SK-N-MC (cell line): ENCODE measurements at regions not wholly inside any gene's neighbourhood (a gene's known extent, or its start where the extent isn't known, plus 50 kb on each side); places are given as distances from the start of the nearest gene placed in this dataset.

Experiments used
- EZH2 ChIP-seq: fragments of 200-600 bp; sonication (generic); IDR thresholded peaks from one replicate; pipeline ENCODE4 v1.6.1; 2017; ENCODE audit warnings: antibody characterized with exemption
- FOXP2 ChIP-seq: optimal IDR thresholded peaks from 2 replicates; pipeline ENCODE3; 2011; ENCODE audit warnings: mild to moderate bottlenecking, moderate library complexity; ENCODE audit not compliant: insufficient read depth; ENCODE audit errors: extremely low read length, control extremely low read depth
- POLR2AphosphoS5 ChIP-seq: IDR thresholded peaks from 2 replicates; pipeline ENCODE4 v1.6.1; 2012; ENCODE audit warnings: mild to moderate bottlenecking, low read depth, low read length, borderline replicate concordance

GRCh38 chr9:2378266-2378665 is 243.3 kb upstream of the VLDLR start:
- no peak for TF ChIP-seq POLR2AphosphoS5
- TF ChIP-seq FOXP2 = no peak
- TF ChIP-seq EZH2 = no peak
